ENCODE measurements at regions not wholly inside any gene's neighbourhood (a gene's known extent, or its start where the extent isn't known, plus 50 kb on each side); places are given as distances from the start of the nearest gene placed in this dataset.

DNA sequence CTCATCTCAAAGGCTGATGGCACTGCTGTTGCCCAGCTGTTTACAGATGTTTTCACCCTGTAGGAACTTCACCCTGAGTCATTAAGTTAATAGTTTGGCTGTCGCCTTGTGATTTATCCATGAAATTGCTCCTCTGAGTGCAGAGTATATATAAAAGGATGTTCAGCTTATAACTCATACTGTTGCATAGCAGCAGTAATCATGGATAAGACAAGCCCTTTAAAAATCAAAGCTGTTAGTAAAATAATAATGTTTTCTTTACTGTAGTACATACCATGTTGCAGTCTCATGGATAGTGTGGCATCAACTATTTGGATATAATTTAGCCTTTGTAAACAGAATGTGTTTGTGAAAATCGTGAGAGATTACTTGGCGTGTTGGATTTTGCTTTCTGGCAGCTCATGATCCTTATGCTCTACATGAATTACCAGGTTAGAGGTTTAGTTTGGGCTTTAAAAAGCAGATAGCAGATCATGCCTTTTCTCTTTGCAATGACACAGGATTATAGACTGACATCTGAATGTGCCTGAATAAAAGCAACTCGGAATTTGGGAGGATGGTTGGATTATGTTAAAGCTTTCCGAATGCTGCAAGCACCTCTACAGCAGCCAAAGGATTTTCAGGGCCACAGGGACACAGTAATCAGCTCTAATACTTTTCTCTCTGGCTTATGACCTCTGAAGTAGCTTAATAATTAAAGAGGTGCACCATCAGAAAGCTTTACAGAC lies 279.7 kb upstream of the ATP2B1 start:
- Histone ChIP-seq H3K27me3 (no peaks in the 10 kb centered on the region), H3K27ac (no peak overlapping the region), H3K4me3 (no peak overlapping the region), H3K4me1 (no peaks in the 10 kb centered on the region), H3K36me3 (no peaks in the 10 kb centered on the region), H3K9me3 (no peaks in the 10 kb centered on the region)
- intact Hi-C loops (cut with DNase I; ENCODE audit: low total_unique reads): no loop called here
- TF ChIP-seq POLR2AphosphoS5 (IDR thresholded peaks at IDR 0.05) (no peak), POLR2A (IDR thresholded peaks at IDR 0.05) (no peak)
- TF ChIP-seq, protein P1, sequence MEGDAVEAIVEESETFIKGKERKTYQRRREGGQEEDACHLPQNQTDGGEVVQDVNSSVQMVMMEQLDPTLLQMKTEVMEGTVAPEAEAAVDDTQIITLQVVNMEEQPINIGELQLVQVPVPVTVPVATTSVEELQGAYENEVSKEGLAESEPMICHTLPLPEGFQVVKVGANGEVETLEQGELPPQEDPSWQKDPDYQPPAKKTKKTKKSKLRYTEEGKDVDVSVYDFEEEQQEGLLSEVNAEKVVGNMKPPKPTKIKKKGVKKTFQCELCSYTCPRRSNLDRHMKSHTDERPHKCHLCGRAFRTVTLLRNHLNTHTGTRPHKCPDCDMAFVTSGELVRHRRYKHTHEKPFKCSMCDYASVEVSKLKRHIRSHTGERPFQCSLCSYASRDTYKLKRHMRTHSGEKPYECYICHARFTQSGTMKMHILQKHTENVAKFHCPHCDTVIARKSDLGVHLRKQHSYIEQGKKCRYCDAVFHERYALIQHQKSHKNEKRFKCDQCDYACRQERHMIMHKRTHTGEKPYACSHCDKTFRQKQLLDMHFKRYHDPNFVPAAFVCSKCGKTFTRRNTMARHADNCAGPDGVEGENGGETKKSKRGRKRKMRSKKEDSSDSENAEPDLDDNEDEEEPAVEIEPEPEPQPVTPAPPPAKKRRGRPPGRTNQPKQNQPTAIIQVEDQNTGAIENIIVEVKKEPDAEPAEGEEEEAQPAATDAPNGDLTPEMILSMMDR (IDR thresholded peaks at IDR 0.05): no peak
- no peak for DNase-seq (ENCODE audit: low spot score in 2 of 2)

DNA sequence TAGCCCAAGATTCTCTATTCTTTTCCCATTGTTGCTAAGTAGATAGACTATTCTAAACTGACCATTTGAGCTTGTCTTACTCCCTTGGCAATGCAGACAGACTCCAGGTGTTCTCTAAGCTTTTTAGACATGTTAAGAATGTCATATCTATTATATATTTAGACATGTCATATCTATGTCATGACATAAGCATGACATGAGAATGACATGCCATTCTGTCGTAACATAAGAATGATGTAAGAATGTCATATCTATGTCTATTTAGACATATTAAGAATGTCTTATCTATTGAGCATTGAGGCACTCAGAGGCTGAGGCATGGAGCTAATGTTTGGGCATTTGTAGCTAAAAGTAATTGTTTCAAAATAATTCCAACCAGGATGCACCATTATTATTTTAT lies 277.3 kb upstream of the ATP2B1 start:
- Histone ChIP-seq H3K36me3 (no peaks in the 10 kb centered on the region), H3K4me3 (no peak overlapping the region), H3K4me1 (no peaks in the 10 kb centered on the region), H3K9me3 (no peaks in the 10 kb centered on the region), H3K27ac (no peak overlapping the region), H3K27me3 (no peaks in the 10 kb centered on the region)
- TF ChIP-seq, protein P1 (IDR thresholded peaks at IDR 0.05): no peak
- TF ChIP-seq POLR2A (IDR thresholded peaks at IDR 0.05) (no peak), POLR2AphosphoS5 (IDR thresholded peaks at IDR 0.05) (no peak)
- intact Hi-C loops (cut with DNase I; ENCODE audit: low total_unique reads): no loop called here
- DNase-seq (ENCODE audit: low spot score in 2 of 2): no peak

DNA sequence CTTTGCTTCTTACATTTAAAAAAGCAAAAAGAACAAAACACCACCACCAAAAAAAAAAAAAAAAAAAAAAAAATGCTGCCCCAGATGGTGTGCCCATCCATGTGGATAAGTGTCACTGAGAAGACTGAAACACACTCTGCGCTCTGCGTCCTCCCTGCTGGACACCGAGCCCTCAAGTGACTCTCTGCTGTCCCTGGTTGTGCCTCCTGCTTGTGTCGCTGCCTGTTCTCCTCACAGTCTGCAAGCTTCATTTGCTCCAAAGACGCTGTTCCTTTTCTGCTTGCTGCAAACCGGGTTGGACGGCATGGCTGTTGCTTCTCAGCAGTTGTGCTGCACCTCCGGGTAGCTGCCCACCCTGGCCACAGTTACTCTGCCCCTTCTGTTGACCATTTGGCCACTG lies 276.2 kb upstream of the ATP2B1 start:
- intact Hi-C loops (cut with DNase I; ENCODE audit: low total_unique reads): no loop called here
- Histone ChIP-seq H3K9me3 (no peaks in the 10 kb centered on the region), H3K27ac (no peak overlapping the region), H3K27me3 (no peaks in the 10 kb centered on the region), H3K4me3 (no peak overlapping the region), H3K36me3 (no peaks in the 10 kb centered on the region), H3K4me1 (no peaks in the 10 kb centered on the region)
- TF ChIP-seq POLR2AphosphoS5 (IDR thresholded peaks at IDR 0.05) (no peak), POLR2A (IDR thresholded peaks at IDR 0.05) (no peak)
- TF ChIP-seq, protein P1 (IDR thresholded peaks at IDR 0.05): no peak
- DNase-seq (ENCODE audit: low spot score in 2 of 2): no peak

DNA sequence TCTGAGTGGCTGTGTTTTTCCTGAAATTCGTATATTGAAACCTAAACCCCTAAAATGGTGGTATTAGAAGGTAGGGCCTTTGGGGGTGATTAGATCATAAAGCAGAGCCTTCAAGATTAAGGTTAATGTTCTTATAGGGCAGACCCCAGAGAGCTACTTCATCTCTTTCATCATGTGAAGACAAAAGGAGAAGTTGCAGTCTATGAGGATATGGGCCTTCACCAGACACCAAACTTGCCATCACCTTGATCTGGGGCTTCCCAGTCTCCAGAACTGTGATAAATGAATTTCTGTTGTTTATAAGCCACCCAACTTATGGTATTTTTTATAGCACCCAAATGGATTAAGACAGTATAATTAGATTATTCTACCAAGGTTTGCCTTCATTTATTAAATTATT lies 275.0 kb upstream of the ATP2B1 start:
- H3K36me3 ChIP-seq: no peaks in the 10 kb centered on the region
- H3K4me1 ChIP-seq: no peaks in the 10 kb centered on the region
- intact Hi-C loops (cut with DNase I; ENCODE audit: low total_unique reads): no loop called here
- TF ChIP-seq POLR2AphosphoS5 (IDR thresholded peaks at IDR 0.05) (no peak), POLR2A (IDR thresholded peaks at IDR 0.05) (no peak)
- TF ChIP-seq, protein P1 (IDR thresholded peaks at IDR 0.05): no peak
- no peaks in the 10 kb centered on the region for H3K27me3 ChIP-seq
- DNase-seq (ENCODE audit: low spot score in 2 of 2): no peak
- no peaks in the 10 kb centered on the region for H3K9me3 ChIP-seq
- H3K27ac ChIP-seq: no peak overlapping the region
- no peak overlapping the region for H3K4me3 ChIP-seq

DNA sequence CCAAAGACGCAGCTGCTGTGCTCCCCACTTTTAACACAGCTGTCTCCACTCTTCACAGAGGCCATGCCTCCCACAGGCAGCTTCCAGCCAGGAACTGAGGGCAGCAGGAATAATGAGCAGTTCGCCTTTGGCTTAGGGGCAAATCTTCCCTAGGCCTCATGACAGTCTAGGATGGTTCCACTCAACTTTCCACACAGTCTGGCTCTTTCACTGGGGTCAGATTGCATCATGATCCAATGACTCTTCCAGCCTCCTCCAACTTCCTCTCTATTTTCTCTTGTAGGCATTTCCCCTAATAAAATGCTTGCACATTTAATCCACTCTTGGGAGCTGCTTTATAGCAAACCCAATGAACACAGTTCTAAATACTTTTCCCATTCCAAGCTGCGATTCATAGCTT lies 271.6 kb upstream of the ATP2B1 start:
- H3K4me1 ChIP-seq: no peaks in the 10 kb centered on the region
- H3K27me3 ChIP-seq: no peaks in the 10 kb centered on the region
- H3K9me3 ChIP-seq: no peaks in the 10 kb centered on the region
- TF ChIP-seq, protein P1 (IDR thresholded peaks at IDR 0.05): no peak
- TF ChIP-seq POLR2AphosphoS5 (IDR thresholded peaks at IDR 0.05): no peak
- TF ChIP-seq POLR2A (IDR thresholded peaks at IDR 0.05): no peak
- DNase-seq (ENCODE audit: low spot score in 2 of 2): no peak
- no peak overlapping the region for H3K4me3 ChIP-seq
- no peaks in the 10 kb centered on the region for H3K36me3 ChIP-seq
- intact Hi-C loops (cut with DNase I; ENCODE audit: low total_unique reads): no loop called here
- H3K27ac ChIP-seq: no peak overlapping the region
